ENCODE measurements at regions not wholly inside any gene's neighbourhood (a gene's known extent, or its start where the extent isn't known, plus 50 kb on each side); places are given as distances from the start of the nearest gene placed in this dataset.

GRCh38 chr21:14869984-14870852, 194.6 kb downstream of the NRIP1 start:
- DNase-seq: no peak

GRCh38 chr21:14866859-14867765, 197.7 kb downstream of the NRIP1 start:
- no peak for DNase-seq

- DNase-seq: peak in 2 of 4 experiments; percentile 2 to 10
These were observed 200.4 kb downstream of the NRIP1 start for GRCh38 chr21:14864211-14865021.

- DNase-seq: no peak
These were observed 201.0 kb downstream of the NRIP1 start for GRCh38 chr21:14863745-14864210.

- DNase-seq: no peak
These were observed 201.7 kb downstream of the NRIP1 start for GRCh38 chr21:14862794-14863720.

GRCh38 chr21:14858311-14858710, 206.5 kb downstream of the NRIP1 start:
- no peak for DNase-seq

GRCh38 chr21:14857529-14857928, 207.3 kb downstream of the NRIP1 start:
- no peak for DNase-seq

- no peak for DNase-seq
These were observed 214.4 kb downstream of the NRIP1 start for GRCh38 chr21:14850394-14850793.

GRCh38 chr21:14846621-14847020, 218.2 kb downstream of the NRIP1 start:
- DNase-seq: no peak

GRCh38 chr21:14844001-14844400, 220.8 kb downstream of the NRIP1 start:
- DNase-seq: no peak

GRCh38 chr21:14842601-14843000, 222.2 kb downstream of the NRIP1 start:
- no peak for DNase-seq

GRCh38 chr21:14841511-14842472, 223.0 kb downstream of the NRIP1 start:
- no peak for DNase-seq

- no peak for DNase-seq
These were observed 226.4 kb downstream of the NRIP1 start for GRCh38 chr21:14838400-14838799.

- DNase-seq: no peak
These were observed 227.8 kb downstream of the NRIP1 start for GRCh38 chr21:14836950-14837349.

- no peak for DNase-seq
These were observed 231.0 kb downstream of the NRIP1 start for GRCh38 chr21:14833666-14834351.

- DNase-seq: no peak
These were observed 231.6 kb downstream of the NRIP1 start for GRCh38 chr21:14833241-14833640.

- DNase-seq: no peak
These were observed 234.5 kb downstream of the NRIP1 start for GRCh38 chr21:14830307-14830706.

- no peak for DNase-seq
These were observed 235.1 kb downstream of the NRIP1 start for GRCh38 chr21:14829685-14830084.

- DNase-seq: no peak
These were observed 237.3 kb downstream of the NRIP1 start for GRCh38 chr21:14827468-14827867.

GRCh38 chr21:14826630-14827029, 238.2 kb downstream of the NRIP1 start:
- DNase-seq: no peak

All from activated naive CD4-positive, alpha-beta T cell (primary cell).